ENCODE measurements at regions not wholly inside any gene's neighbourhood (a gene's known extent, or its start where the extent isn't known, plus 50 kb on each side); places are given as distances from the start of the nearest gene placed in this dataset.
A peak's percentile ranks its signal among the peaks of the same experiment; 100 is the strongest.

DNA sequence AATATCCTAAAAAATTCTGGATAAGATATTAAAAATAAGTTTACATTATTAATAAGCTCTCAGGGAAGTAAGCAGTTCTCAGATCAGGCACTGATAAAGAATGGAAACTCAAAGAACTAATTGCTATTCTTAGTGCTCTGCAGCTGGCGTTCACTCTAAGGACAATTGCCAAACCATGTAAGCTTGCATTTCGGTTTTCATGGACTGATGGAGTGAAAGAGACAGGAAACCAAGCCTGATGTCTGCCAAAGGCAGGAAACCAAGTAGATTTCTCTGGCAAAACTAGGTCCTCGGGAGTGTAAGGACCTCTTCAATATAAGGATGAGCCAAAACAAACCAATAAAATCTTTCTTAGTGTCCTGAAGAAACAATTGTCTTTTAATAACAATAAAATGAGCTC lies 355.2 kb downstream of the RAB38 start:
- Histone ChIP-seq H2AFZ (ENCODE audit: low read depth, low read length) (no peak overlapping the region), H3K79me2 (ENCODE audit: insufficient read depth, low read length) (no peaks in the 10 kb centered on the region), H3K4me2 (ENCODE audit: low read length) (no peak overlapping the region), H3K27ac (ENCODE audit: low read depth, low read length) (no peak overlapping the region), H3K9ac (ENCODE audit: low read length) (no peak overlapping the region), H4K20me1 (ENCODE audit: insufficient read depth, low read length) (no peaks in the 10 kb centered on the region), H3K4me1 (ENCODE audit: insufficient read depth, low read length) (no peaks in the 10 kb centered on the region), H3K36me3 (ENCODE audit: insufficient read depth, low read length) (no peaks in the 10 kb centered on the region), H3K4me3 (ENCODE audit: insufficient read depth, low read depth, low read length) (no peak overlapping the region), H3K9me3 (ENCODE audit: insufficient read depth, low read depth, low read length) (no peaks in the 10 kb centered on the region), H3K27me3 (ENCODE audit: insufficient read depth, low read length) (no peaks in the 10 kb centered on the region)
- Mint-ChIP-seq H3K4me3 (ENCODE audit: unreplicated experiment) (no peak overlapping the region), H3K9me3 (ENCODE audit: unreplicated experiment) (no peaks in the 10 kb centered on the region), H3K4me1 (ENCODE audit: low read depth, unreplicated experiment) (no peaks in the 10 kb centered on the region), H3K27ac (ENCODE audit: unreplicated experiment) (no peak overlapping the region), H3K27me3 (ENCODE audit: low read depth, unreplicated experiment) (no peaks in the 10 kb centered on the region), H3K36me3 (ENCODE audit: low read depth, unreplicated experiment) (no peaks in the 10 kb centered on the region)
- no peak for TF ChIP-seq EZH2 (IDR thresholded peaks at IDR 0.05; ENCODE audit: insufficient read depth, low read length)
- TF ChIP-seq, protein P1, sequence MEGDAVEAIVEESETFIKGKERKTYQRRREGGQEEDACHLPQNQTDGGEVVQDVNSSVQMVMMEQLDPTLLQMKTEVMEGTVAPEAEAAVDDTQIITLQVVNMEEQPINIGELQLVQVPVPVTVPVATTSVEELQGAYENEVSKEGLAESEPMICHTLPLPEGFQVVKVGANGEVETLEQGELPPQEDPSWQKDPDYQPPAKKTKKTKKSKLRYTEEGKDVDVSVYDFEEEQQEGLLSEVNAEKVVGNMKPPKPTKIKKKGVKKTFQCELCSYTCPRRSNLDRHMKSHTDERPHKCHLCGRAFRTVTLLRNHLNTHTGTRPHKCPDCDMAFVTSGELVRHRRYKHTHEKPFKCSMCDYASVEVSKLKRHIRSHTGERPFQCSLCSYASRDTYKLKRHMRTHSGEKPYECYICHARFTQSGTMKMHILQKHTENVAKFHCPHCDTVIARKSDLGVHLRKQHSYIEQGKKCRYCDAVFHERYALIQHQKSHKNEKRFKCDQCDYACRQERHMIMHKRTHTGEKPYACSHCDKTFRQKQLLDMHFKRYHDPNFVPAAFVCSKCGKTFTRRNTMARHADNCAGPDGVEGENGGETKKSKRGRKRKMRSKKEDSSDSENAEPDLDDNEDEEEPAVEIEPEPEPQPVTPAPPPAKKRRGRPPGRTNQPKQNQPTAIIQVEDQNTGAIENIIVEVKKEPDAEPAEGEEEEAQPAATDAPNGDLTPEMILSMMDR (IDR thresholded peaks at IDR 0.05; ENCODE audit: insufficient read depth, low read depth, low read length), result no peak
- peak; percentile 28 for DNase-seq (ENCODE audit: low read depth)
- no peak for FAIRE-seq

DNA sequence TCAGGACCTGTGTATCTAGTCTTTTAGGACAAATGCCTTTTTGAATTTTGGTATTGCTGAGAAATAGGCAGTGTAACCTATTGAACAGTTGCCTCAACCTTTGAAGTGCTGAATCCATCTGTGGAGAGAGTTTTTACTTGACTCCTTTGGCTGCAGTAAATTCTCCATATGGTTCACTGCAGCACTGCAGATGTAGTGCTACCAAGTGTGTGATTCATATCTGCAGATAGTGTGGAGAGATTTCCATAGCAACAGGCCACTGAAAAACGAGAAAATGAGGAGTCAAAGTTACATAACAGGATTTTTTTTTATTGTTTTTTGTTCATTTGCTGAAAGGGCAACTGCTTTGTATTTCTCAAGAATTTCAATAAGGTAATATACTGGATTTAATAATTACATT lies 356.1 kb downstream of the RAB38 start:
- H3K4me1 Mint-ChIP-seq (ENCODE audit: low read depth, unreplicated experiment), result no peaks in the 10 kb centered on the region
- Histone ChIP-seq H3K4me1 (ENCODE audit: insufficient read depth, low read length) (no peaks in the 10 kb centered on the region), H3K9me3 (ENCODE audit: insufficient read depth, low read depth, low read length) (no peaks in the 10 kb centered on the region), H3K27me3 (ENCODE audit: insufficient read depth, low read length) (no peaks in the 10 kb centered on the region), H3K79me2 (ENCODE audit: insufficient read depth, low read length) (no peaks in the 10 kb centered on the region), H3K36me3 (ENCODE audit: insufficient read depth, low read length) (no peaks in the 10 kb centered on the region), H3K27ac (ENCODE audit: low read depth, low read length) (no peak overlapping the region), H3K4me2 (ENCODE audit: low read length) (no peak overlapping the region), H4K20me1 (ENCODE audit: insufficient read depth, low read length) (no peaks in the 10 kb centered on the region), H2AFZ (ENCODE audit: low read depth, low read length) (no peak overlapping the region), H3K4me3 (ENCODE audit: insufficient read depth, low read depth, low read length) (no peak overlapping the region), H3K9ac (ENCODE audit: low read length) (no peak overlapping the region)
- FAIRE-seq (no peak), DNase-seq (ENCODE audit: low read depth) (peak; percentile 53)
- H3K36me3 Mint-ChIP-seq (ENCODE audit: low read depth, unreplicated experiment), result no peaks in the 10 kb centered on the region
- H3K27ac Mint-ChIP-seq (ENCODE audit: unreplicated experiment), result no peak overlapping the region
- H3K4me3 Mint-ChIP-seq (ENCODE audit: unreplicated experiment), result no peak overlapping the region
- no peak for TF ChIP-seq EZH2 (IDR thresholded peaks at IDR 0.05; ENCODE audit: insufficient read depth, low read length)
- TF ChIP-seq, protein P1 (IDR thresholded peaks at IDR 0.05; ENCODE audit: insufficient read depth, low read depth, low read length), result no peak
- no peaks in the 10 kb centered on the region for H3K27me3 Mint-ChIP-seq (ENCODE audit: low read depth, unreplicated experiment)
- H3K9me3 Mint-ChIP-seq (ENCODE audit: unreplicated experiment), result no peaks in the 10 kb centered on the region

DNA sequence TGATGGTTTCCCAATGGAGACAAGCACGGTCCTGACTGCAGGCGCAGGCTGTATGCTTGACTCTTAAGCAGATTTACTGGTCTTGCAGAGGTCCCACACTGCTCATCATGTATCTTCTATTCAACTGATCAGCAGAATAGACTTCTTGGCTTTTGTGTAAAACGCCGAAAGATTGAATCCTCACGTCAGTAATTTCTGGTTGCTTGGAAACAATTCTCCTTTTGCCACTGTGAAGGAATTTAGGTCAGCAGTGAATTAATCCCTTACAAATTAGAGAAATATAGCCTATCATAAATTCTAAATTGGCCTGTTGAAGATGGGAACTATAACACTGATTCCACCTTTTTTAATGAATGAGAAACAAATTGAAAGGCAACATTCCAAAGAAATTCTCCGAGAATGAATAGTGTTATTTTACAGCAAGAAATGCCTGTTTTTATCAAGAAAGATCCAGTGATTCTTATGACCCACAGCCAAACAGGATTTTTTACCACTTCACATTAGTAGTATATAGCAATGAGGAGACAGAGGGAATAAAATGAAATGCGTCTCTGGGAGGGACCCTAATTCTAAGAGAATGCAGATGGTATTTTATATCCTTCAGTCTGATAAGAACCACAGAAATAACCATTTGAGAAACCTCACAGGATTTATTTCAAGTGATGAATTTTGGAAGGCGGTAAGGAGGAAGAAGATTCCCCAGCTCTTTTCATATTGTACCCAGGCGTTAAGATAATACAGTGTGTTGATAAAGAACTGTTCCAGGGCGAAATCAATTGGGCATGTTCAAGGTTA lies 362.5 kb downstream of the RAB38 start:
- H3K79me2 ChIP-seq (ENCODE audit: insufficient read depth, low read length), result no peaks in the 10 kb centered on the region
- no peaks in the 10 kb centered on the region for H3K27me3 ChIP-seq (ENCODE audit: insufficient read depth, low read length)
- TF ChIP-seq, protein P1 (IDR thresholded peaks at IDR 0.05; ENCODE audit: insufficient read depth, low read depth, low read length), result no peak
- no peak for TF ChIP-seq EZH2 (IDR thresholded peaks at IDR 0.05; ENCODE audit: insufficient read depth, low read length)
- H3K9me3 ChIP-seq (ENCODE audit: insufficient read depth, low read depth, low read length), result no peaks in the 10 kb centered on the region
- H4K20me1 ChIP-seq (ENCODE audit: insufficient read depth, low read length), result no peaks in the 10 kb centered on the region
- no peaks in the 10 kb centered on the region for H3K4me1 ChIP-seq (ENCODE audit: insufficient read depth, low read length)
- no peak overlapping the region for H3K4me2 ChIP-seq (ENCODE audit: low read length)
- Mint-ChIP-seq H3K36me3 (ENCODE audit: low read depth, unreplicated experiment) (no peaks in the 10 kb centered on the region), H3K27me3 (ENCODE audit: low read depth, unreplicated experiment) (no peaks in the 10 kb centered on the region), H3K4me3 (ENCODE audit: unreplicated experiment) (no peak overlapping the region), H3K9me3 (ENCODE audit: unreplicated experiment) (no peaks in the 10 kb centered on the region), H3K4me1 (ENCODE audit: low read depth, unreplicated experiment) (no peaks in the 10 kb centered on the region), H3K27ac (ENCODE audit: unreplicated experiment) (no peak overlapping the region)
- no peak overlapping the region for H3K9ac ChIP-seq (ENCODE audit: low read length)
- FAIRE-seq (no peak), DNase-seq (ENCODE audit: low read depth) (no peak)
- H2AFZ ChIP-seq (ENCODE audit: low read depth, low read length), result no peak overlapping the region
- no peaks in the 10 kb centered on the region for H3K36me3 ChIP-seq (ENCODE audit: insufficient read depth, low read length)
- no peak overlapping the region for H3K4me3 ChIP-seq (ENCODE audit: insufficient read depth, low read depth, low read length)
- H3K27ac ChIP-seq (ENCODE audit: low read depth, low read length), result no peak overlapping the region
